ENCODE measurements at regions not wholly inside any gene's neighbourhood (a gene's known extent, or its start where the extent isn't known, plus 50 kb on each side); places are given as distances from the start of the nearest gene placed in this dataset.

DNA sequence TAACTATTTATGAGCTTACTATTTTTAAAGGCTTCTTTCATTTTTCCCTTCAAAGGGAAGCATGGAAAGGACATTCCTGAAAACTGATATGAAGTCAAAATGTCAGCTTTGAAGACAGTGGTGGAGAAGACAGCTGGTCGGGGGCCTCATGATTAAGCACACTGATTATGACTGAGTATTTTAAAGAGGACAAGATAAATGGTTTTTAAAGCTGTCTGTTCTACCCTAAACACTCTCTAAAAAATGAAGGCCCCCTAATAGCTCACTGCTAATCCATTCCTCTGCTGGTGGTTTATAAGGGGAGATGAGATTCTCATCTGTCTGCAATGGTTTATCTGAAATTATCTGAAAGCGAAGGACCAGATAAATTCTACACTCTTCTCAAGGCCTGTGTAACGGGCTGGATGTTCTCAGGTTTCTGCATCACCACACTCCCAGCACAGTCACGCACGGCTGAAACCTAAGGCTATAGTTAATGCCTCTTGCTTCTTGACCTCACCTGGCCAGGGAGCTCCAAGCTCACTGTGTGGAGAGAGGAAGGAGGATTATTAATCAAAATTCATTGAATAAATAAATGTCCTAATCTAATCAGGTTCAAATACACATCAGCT lies 86.9 kb upstream of the DOCK9 start:
- POLR2A ChIA-PET = no interaction called here
- no peak for TF ChIP-seq ZNF121 (CRISPR knock-in tag; IDR thresholded peaks at IDR 0.05)
- TF ChIP-seq RORB (CRISPR knock-in tag; IDR thresholded peaks at IDR 0.05) = no peak
- TF ChIP-seq, protein P1, sequence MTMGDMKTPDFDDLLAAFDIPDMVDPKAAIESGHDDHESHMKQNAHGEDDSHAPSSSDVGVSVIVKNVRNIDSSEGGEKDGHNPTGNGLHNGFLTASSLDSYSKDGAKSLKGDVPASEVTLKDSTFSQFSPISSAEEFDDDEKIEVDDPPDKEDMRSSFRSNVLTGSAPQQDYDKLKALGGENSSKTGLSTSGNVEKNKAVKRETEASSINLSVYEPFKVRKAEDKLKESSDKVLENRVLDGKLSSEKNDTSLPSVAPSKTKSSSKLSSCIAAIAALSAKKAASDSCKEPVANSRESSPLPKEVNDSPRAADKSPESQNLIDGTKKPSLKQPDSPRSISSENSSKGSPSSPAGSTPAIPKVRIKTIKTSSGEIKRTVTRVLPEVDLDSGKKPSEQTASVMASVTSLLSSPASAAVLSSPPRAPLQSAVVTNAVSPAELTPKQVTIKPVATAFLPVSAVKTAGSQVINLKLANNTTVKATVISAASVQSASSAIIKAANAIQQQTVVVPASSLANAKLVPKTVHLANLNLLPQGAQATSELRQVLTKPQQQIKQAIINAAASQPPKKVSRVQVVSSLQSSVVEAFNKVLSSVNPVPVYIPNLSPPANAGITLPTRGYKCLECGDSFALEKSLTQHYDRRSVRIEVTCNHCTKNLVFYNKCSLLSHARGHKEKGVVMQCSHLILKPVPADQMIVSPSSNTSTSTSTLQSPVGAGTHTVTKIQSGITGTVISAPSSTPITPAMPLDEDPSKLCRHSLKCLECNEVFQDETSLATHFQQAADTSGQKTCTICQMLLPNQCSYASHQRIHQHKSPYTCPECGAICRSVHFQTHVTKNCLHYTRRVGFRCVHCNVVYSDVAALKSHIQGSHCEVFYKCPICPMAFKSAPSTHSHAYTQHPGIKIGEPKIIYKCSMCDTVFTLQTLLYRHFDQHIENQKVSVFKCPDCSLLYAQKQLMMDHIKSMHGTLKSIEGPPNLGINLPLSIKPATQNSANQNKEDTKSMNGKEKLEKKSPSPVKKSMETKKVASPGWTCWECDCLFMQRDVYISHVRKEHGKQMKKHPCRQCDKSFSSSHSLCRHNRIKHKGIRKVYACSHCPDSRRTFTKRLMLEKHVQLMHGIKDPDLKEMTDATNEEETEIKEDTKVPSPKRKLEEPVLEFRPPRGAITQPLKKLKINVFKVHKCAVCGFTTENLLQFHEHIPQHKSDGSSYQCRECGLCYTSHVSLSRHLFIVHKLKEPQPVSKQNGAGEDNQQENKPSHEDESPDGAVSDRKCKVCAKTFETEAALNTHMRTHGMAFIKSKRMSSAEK (CRISPR knock-in tag; IDR thresholded peaks at IDR 0.05; ENCODE audit: borderline replicate concordance) = no peak
- no peak for TF ChIP-seq JUN (CRISPR knock-in tag; IDR thresholded peaks at IDR 0.05)
- no peak for TF ChIP-seq FOXK1 (CRISPR knock-in tag; IDR thresholded peaks at IDR 0.05)
- H3K36me3 Mint-ChIP-seq = no peaks in the 10 kb centered on the region
- CTCF ChIA-PET = no interaction called here
- H3K4me3 Mint-ChIP-seq = no peak overlapping the region
- H3K9me3 Mint-ChIP-seq = no peaks in the 10 kb centered on the region
- no peak for DNase-seq (ENCODE audit: low spot score)
- no peak overlapping the region for H3K27ac Mint-ChIP-seq
- no peaks in the 10 kb centered on the region for H3K27me3 Mint-ChIP-seq (ENCODE audit: low read depth)
- H3K4me1 Mint-ChIP-seq = peaks cover 18% of the 10 kb centered on the region
- no peak for ATAC-seq

DNA sequence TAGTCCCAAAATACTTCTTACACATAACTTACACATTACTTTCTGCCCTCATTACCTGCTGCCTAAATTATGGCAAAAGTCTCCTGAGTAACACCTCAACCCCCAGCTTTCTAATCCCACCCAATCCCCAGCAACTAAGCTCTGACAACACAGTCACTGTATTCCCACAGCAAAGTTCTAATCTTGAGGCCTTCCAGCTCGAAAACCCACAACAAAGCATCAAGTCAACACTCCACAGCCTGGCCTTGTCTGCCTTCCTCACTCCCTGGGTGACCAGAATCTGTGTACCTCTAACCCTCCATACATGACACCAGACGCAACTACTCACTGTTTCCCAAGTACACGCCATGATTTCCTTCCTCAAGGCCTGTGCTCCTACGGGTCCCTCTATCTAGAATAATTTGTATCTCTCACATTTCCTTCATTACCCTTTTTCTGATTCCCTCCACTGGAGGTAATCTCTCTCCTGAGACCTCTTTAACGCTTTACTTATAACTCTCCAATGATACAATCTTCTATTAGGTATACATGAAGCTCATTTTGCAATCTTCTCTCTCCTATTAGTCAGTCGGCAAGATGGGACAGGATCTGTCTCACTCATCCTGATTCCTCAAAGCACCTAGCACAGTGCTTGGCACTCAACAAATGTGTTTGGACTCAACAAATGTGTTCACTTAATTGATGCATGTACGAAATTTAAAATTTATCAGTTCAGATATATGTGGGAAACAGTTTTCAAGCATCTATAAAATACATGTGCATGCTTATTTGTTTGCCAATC lies 87.6 kb upstream of the DOCK9 start:
- no peak for DNase-seq (ENCODE audit: low spot score)
- H3K4me3 Mint-ChIP-seq = no peak overlapping the region
- ATAC-seq = no peak
- peaks cover 18% of the 10 kb centered on the region for H3K4me1 Mint-ChIP-seq
- H3K36me3 Mint-ChIP-seq = no peaks in the 10 kb centered on the region
- no peak overlapping the region for H3K27ac Mint-ChIP-seq
- no peaks in the 10 kb centered on the region for H3K9me3 Mint-ChIP-seq
- CTCF ChIA-PET = no interaction called here
- POLR2A ChIA-PET = no interaction called here
- H3K27me3 Mint-ChIP-seq (ENCODE audit: low read depth) = no peaks in the 10 kb centered on the region
- TF ChIP-seq, protein P2, sequence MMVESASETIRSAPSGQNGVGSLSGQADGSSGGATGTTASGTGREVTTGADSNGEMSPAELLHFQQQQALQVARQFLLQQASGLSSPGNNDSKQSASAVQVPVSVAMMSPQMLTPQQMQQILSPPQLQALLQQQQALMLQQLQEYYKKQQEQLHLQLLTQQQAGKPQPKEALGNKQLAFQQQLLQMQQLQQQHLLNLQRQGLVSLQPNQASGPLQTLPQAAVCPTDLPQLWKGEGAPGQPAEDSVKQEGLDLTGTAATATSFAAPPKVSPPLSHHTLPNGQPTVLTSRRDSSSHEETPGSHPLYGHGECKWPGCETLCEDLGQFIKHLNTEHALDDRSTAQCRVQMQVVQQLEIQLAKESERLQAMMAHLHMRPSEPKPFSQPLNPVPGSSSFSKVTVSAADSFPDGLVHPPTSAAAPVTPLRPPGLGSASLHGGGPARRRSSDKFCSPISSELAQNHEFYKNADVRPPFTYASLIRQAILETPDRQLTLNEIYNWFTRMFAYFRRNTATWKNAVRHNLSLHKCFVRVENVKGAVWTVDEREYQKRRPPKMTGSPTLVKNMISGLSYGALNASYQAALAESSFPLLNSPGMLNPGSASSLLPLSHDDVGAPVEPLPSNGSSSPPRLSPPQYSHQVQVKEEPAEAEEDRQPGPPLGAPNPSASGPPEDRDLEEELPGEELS (CRISPR knock-in tag; IDR thresholded peaks at IDR 0.05) = no peak
- TF ChIP-seq PRRX2 (CRISPR knock-in tag; IDR thresholded peaks at IDR 0.05) (no peak), NR3C1 (CRISPR knock-in tag; conservative IDR thresholded peaks at IDR 0.05; ENCODE audit: low read depth) (no peak), MYBL2 (CRISPR knock-in tag; IDR thresholded peaks at IDR 0.05) (no peak), RORB (CRISPR knock-in tag; IDR thresholded peaks at IDR 0.05) (no peak), CBFB (CRISPR knock-in tag; IDR thresholded peaks at IDR 0.05; ENCODE audit: low read depth) (no peak), TEAD4 (CRISPR knock-in tag; IDR thresholded peaks at IDR 0.05) (no peak), FOXK1 (CRISPR knock-in tag; IDR thresholded peaks at IDR 0.05) (no peak)
- TF ChIP-seq, protein P3, sequence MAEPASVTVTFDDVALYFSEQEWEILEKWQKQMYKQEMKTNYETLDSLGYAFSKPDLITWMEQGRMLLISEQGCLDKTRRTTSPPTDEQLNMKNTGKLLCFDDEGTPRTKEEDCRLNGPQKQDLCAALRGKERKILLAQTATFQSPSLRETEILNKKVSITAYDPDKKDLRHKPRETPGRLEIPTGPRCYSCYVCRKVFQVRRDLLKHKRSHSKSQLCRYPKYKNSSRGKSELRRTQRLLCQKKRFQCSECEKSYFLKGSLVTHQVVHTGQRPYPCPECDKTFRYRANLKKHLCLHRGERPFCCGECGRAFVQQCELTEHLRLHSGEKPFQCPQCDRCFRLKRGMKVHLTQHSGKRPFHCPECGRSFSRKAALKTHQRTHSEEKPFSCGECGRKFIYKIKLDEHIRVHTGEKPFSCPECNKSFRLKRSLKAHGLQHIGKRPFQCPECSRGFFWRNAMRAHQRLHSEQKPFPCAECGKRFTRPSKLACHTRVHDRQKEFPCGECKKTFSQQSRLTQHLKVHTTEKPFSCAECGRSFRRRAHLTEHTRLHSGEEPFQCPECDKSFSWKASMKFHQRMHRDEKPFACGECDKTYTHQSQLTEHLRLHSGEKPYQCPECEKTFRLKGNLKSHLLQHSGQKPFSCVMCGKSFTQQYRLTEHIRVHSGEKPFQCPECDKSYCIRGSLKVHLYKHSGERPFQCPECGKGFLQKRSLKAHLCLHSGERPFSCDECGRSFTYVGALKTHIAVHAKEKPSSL (CRISPR knock-in tag; conservative IDR thresholded peaks at IDR 0.05) = no peak
- TF ChIP-seq, protein P4, sequence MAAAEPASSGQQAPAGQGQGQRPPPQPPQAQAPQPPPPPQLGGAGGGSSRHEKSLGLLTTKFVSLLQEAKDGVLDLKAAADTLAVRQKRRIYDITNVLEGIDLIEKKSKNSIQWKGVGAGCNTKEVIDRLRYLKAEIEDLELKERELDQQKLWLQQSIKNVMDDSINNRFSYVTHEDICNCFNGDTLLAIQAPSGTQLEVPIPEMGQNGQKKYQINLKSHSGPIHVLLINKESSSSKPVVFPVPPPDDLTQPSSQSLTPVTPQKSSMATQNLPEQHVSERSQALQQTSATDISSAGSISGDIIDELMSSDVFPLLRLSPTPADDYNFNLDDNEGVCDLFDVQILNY (CRISPR knock-in tag; IDR thresholded peaks at IDR 0.05) = no peak
- TF ChIP-seq, protein P5, sequence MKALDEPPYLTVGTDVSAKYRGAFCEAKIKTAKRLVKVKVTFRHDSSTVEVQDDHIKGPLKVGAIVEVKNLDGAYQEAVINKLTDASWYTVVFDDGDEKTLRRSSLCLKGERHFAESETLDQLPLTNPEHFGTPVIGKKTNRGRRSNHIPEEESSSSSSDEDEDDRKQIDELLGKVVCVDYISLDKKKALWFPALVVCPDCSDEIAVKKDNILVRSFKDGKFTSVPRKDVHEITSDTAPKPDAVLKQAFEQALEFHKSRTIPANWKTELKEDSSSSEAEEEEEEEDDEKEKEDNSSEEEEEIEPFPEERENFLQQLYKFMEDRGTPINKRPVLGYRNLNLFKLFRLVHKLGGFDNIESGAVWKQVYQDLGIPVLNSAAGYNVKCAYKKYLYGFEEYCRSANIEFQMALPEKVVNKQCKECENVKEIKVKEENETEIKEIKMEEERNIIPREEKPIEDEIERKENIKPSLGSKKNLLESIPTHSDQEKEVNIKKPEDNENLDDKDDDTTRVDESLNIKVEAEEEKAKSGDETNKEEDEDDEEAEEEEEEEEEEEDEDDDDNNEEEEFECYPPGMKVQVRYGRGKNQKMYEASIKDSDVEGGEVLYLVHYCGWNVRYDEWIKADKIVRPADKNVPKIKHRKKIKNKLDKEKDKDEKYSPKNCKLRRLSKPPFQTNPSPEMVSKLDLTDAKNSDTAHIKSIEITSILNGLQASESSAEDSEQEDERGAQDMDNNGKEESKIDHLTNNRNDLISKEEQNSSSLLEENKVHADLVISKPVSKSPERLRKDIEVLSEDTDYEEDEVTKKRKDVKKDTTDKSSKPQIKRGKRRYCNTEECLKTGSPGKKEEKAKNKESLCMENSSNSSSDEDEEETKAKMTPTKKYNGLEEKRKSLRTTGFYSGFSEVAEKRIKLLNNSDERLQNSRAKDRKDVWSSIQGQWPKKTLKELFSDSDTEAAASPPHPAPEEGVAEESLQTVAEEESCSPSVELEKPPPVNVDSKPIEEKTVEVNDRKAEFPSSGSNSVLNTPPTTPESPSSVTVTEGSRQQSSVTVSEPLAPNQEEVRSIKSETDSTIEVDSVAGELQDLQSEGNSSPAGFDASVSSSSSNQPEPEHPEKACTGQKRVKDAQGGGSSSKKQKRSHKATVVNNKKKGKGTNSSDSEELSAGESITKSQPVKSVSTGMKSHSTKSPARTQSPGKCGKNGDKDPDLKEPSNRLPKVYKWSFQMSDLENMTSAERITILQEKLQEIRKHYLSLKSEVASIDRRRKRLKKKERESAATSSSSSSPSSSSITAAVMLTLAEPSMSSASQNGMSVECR (CRISPR knock-in tag; IDR thresholded peaks at IDR 0.05; ENCODE audit: borderline replicate concordance) = no peak
- TF ChIP-seq, protein P6, sequence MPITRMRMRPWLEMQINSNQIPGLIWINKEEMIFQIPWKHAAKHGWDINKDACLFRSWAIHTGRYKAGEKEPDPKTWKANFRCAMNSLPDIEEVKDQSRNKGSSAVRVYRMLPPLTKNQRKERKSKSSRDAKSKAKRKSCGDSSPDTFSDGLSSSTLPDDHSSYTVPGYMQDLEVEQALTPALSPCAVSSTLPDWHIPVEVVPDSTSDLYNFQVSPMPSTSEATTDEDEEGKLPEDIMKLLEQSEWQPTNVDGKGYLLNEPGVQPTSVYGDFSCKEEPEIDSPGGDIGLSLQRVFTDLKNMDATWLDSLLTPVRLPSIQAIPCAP (CRISPR knock-in tag; IDR thresholded peaks at IDR 0.05) = no peak
- TF ChIP-seq, protein P7, sequence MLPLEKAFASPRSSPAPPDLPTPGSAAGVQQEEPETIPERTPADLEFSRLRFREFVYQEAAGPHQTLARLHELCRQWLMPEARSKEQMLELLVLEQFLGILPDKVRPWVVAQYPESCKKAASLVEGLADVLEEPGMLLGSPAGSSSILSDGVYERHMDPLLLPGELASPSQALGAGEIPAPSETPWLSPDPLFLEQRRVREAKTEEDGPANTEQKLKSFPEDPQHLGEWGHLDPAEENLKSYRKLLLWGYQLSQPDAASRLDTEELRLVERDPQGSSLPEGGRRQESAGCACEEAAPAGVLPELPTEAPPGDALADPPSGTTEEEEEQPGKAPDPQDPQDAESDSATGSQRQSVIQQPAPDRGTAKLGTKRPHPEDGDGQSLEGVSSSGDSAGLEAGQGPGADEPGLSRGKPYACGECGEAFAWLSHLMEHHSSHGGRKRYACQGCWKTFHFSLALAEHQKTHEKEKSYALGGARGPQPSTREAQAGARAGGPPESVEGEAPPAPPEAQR (CRISPR knock-in tag; IDR thresholded peaks at IDR 0.05) = no peak

All from WTC11 (cell line).